Tibial nerve (tissue), 4 donors: ENCODE measurements at regions not wholly inside any gene's neighbourhood (a gene's known extent, or its start where the extent isn't known, plus 50 kb on each side); places are given as distances from the start of the nearest gene placed in this dataset. TPM values are rescaled to one million over a fixed set of nuclear protein-coding genes. Genes with fewer than 3 reads are reported as not detected.
A peak's percentile ranks its signal among the peaks of the same experiment; 100 is the strongest.
"Not testable (repeated sequence)": the region's sequence is repeated elsewhere in the genome, so short reads cannot be mapped to it uniquely, and the experiment has no call there.

Experiments
- DNase-seq, 2 donors: peaks; one replicate each; pipeline ENCODE4 v3.0.0-alpha.2; 2019; ENCODE audit warnings: low spot score in 2 of 2
- H3K27ac ChIP-seq, 4 donors: fragments of 200-600 bp; sonication (generic) in 3 of 4; one replicate each; pipeline ENCODE4 v1.5.1; 2017 to 2019; ENCODE audit warnings: mild to moderate bottlenecking in 1 of 4
- H3K27me3 ChIP-seq, 2 donors: fragments of 200-600 bp; sonication (generic) in 1 of 2; one replicate each; pipeline versions ENCODE4 v1.5.1 to v1.6.0; 2017 to 2019
- H3K36me3 ChIP-seq, 3 donors: fragments of 200-600 bp; sonication (generic); one replicate each; pipeline ENCODE4 v1.5.1; 2018 to 2019
- H3K4me1 ChIP-seq, 4 donors: fragments of 200-600 bp; sonication (generic) in 3 of 4; one replicate each; pipeline ENCODE4 v1.5.1; 2017 to 2019
- H3K4me3 ChIP-seq, 4 donors: fragments of 200-600 bp; sonication (generic) in 3 of 4; one replicate each; pipeline ENCODE4 v1.5.1; 2017 to 2019; ENCODE audit warnings: mild to moderate bottlenecking in 1 of 4, moderate library complexity in 1 of 4
- H3K9me3 ChIP-seq, 4 donors: fragments of 200-600 bp; sonication (generic) in 3 of 4; one replicate each; pipeline ENCODE4 v1.5.1; 2017 to 2019
- CTCF ChIP-seq, 5 experiments: fragments of 200-600 bp in 3 of 5; fragments of 450-650 bp in 2 of 5; sonication (generic) in 3 of 5; IDR thresholded peaks; one replicate each; pipeline ENCODE4 v1.5.1; 2016 to 2019; ENCODE audit warnings: antibody characterized with exemption in 5 of 5, mild to moderate bottlenecking in 3 of 5, moderate library complexity in 2 of 5
- EP300 ChIP-seq, 2 donors: sonication (generic); formaldehyde crosslinking; IDR thresholded peaks; one replicate each; pipeline ENCODE4 v1.6.1; 2017; ENCODE audit warnings: antibody characterized with exemption in 2 of 2, mild to moderate bottlenecking in 1 of 2
- POLR2A ChIP-seq, 2 donors: fragments of 450-650 bp; IDR thresholded peaks; one replicate each; pipeline ENCODE4 v1.6.1; 2017; ENCODE audit warnings: antibody characterized with exemption in 2 of 2, mild to moderate bottlenecking in 2 of 2, moderate library complexity in 2 of 2
- WGBS, 2 donors: methylation state at CpG; one replicate each; pipeline ENCODE4 v1.1.5; 2018; 5-methylcytosine and 5-hydroxymethylcytosine counted together
- small RNA-seq: library from RNA; depleted of rRNA; stranded (forward); fragments of <200 nt; gene quantifications from one replicate; pipeline ENCODE3, GENCODE V24; 2016

GRCh38 chr10:25867321-25867720 is 66.7 kb upstream of the MYO3A start:
- Histone ChIP-seq H3K36me3 (no peaks in the 10 kb centered on the region), H3K9me3 (no peaks in the 10 kb centered on the region), H3K27me3 (no peaks in the 10 kb centered on the region), H3K4me1 (no peaks in the 10 kb centered on the region), H3K27ac (no peak overlapping the region), H3K4me3 (no peak overlapping the region)
- DNase-seq: no peak
- 68 to 69% methylated on average over 3 of the region's 3 CpGs for WGBS, 2 donors
- TF ChIP-seq EP300 (IDR thresholded peaks at IDR 0.05) (no peak), POLR2A (IDR thresholded peaks at IDR 0.05) (no peak), CTCF (IDR thresholded peaks at IDR 0.05) (no peak)

- Histone ChIP-seq H3K9me3 (no peaks in the 10 kb centered on the region), H3K4me1 (no peaks in the 10 kb centered on the region), H3K27ac (no peak overlapping the region), H3K4me3 (no peak overlapping the region), H3K27me3 (no peaks in the 10 kb centered on the region), H3K36me3 (no peaks in the 10 kb centered on the region)
- WGBS, 2 donors: 75 to 78% methylated on average over 7 of the region's 7 CpGs
- DNase-seq: no peak
- TF ChIP-seq CTCF (IDR thresholded peaks at IDR 0.05) (no peak), POLR2A (IDR thresholded peaks at IDR 0.05) (no peak), EP300 (IDR thresholded peaks at IDR 0.05) (no peak)
These were observed 64.9 kb upstream of the MYO3A start for GRCh38 chr10:25869067-25869591.

DNA sequence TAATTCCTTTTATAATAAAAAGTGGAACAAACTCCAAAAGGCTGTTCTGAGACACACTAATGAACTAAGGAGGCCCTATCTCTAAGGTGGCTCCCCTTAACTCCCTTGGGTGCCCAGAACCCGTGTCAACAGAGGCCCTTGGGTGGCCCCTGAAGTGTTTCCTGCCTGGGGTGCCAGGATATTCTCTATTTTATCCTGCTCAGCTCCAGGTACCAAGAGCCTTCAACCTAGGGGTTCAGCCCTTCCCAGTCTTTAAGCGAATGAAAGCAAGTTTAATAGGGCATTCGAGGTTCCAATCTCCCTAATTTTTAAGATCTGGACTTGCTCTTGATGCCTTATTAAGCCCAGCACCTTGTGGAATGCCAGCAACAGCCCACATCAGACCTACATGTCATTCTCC is 64.4 kb upstream of the MYO3A start:
- Histone ChIP-seq H3K4me3 (no peak overlapping the region), H3K9me3 (no peaks in the 10 kb centered on the region), H3K27ac (no peak overlapping the region), H3K4me1 (no peaks in the 10 kb centered on the region), H3K36me3 (no peaks in the 10 kb centered on the region), H3K27me3 (no peaks in the 10 kb centered on the region)
- no peak for TF ChIP-seq CTCF (IDR thresholded peaks at IDR 0.05)
- no peak for TF ChIP-seq EP300 (IDR thresholded peaks at IDR 0.05)
- no peak for TF ChIP-seq POLR2A (IDR thresholded peaks at IDR 0.05)
- WGBS, 2 donors: 88 to 92% methylated on average over 3 of the region's 3 CpGs
- no peak for DNase-seq

- H3K27me3 ChIP-seq, H3K9me3 ChIP-seq, H3K4me3 ChIP-seq, DNase-seq, H3K4me1 ChIP-seq, H3K36me3 ChIP-seq, H3K27ac ChIP-seq: not testable (repeated sequence)
- WGBS, 2 donors: 77 to 82% methylated on average over 2 of the region's 2 CpGs
These were observed 59.6 kb upstream of the MYO3A start for GRCh38 chr10:25874402-25874801.

DNA sequence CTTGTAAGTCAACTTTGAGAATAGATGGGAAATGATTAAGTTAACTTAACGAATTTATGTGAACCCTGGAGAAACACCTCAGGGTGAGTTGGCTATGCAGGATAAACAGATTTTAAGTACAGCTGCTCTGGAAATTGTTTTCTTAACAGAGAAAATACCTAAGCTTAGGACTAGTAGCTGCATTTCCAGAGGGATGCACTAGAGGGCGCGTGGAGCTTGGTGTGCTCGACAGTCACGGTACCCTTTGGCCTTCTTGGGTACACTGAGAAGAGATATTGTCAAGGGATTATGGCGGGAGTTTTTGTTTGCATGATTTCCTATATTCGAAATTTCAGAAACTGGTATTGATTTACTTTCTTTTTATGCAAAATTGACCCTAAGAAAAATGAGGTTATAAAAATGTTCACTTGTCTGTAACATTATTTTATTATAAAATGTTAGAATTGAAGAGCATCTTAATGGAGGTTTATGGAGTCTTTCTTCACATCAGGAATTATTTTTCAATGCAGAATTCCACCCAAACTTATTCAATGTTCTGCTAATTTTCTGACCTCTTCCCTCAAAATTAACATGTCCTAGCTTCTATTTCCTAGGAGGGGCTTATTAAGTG is 58.4 kb upstream of the MYO3A start:
- H3K36me3 ChIP-seq: no peaks in the 10 kb centered on the region
- H3K27me3 ChIP-seq: no peaks in the 10 kb centered on the region
- TF ChIP-seq CTCF (IDR thresholded peaks at IDR 0.05): peak; percentile 64 to 88 (median 72)
- no peak for TF ChIP-seq EP300 (IDR thresholded peaks at IDR 0.05)
- TF ChIP-seq POLR2A (IDR thresholded peaks at IDR 0.05): no peak
- H3K9me3 ChIP-seq: no peaks in the 10 kb centered on the region
- H3K4me1 ChIP-seq: no peaks in the 10 kb centered on the region
- WGBS, 2 donors: 2% methylated on average over 7 of the region's 7 CpGs
- H3K4me3 ChIP-seq: no peak overlapping the region
- peak; percentile 56 to 81 for DNase-seq
- H3K27ac ChIP-seq: no peak overlapping the region

GRCh38 chr10:25877296-25877695 is 56.7 kb upstream of the MYO3A start:
- H3K4me3 ChIP-seq: no peak overlapping the region
- no peaks in the 10 kb centered on the region for H3K4me1 ChIP-seq
- no peak overlapping the region for H3K27ac ChIP-seq
- no peaks in the 10 kb centered on the region for H3K36me3 ChIP-seq
- TF ChIP-seq POLR2A (IDR thresholded peaks at IDR 0.05): no peak
- no peak for DNase-seq
- no peaks in the 10 kb centered on the region for H3K9me3 ChIP-seq
- H3K27me3 ChIP-seq: no peaks in the 10 kb centered on the region

Small RNAs in the stretch of these regions (small RNA-seq; reads per million reads assigned to genes)
- not detected for gene RNA5SP306
- not detected for gene RNU6-632P
